ENCODE measurements at regions not wholly inside any gene's neighbourhood (a gene's known extent, or its start where the extent isn't known, plus 50 kb on each side); places are given as distances from the start of the nearest gene placed in this dataset.

DNA sequence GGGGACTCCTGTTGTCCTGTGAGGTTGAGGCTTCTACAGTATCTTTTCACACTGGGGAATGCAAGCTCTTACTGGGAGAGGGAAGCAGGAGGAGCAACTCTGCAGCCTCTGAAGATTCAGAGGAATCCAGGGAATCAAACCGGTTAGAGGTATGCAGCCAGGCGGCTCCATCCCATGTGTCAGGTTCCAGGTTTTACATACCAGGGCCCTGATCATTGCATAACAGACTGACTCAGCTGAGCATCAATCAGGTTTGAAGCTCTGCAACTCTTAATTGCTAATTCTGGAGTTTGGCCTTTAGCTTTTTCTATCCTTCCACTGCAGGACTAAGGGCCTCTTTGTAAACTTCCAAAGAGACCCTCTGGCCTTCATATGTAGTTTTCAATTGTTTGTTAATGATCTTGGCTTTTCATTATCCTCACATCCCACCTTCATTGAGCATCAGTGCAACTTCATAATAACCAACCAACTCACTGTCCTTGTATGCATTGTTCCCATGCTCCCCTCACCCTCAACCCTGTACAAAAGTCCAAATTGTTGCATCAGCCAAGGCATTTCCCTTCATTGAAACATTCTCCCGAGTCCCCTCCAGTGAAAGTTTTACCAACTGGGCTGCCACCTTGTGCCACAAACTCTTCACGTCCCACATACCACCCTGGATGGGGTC is 59.7 kb upstream of the DHX40 start:
- ATAC-seq (no peak), DNase-seq (ENCODE audit: low read depth, low spot score) (no peak), FAIRE-seq (no peak)
- no peak overlapping the region for H3K9ac ChIP-seq (ENCODE audit: control insufficient read depth, insufficient read depth, low read length)
- H3K79me2 ChIP-seq (ENCODE audit: control insufficient read depth, insufficient read depth, low read length), result no peaks in the 10 kb centered on the region
- H3K4me1 ChIP-seq (ENCODE audit: control insufficient read depth, insufficient read depth, low read length), result no peaks in the 10 kb centered on the region
- TF ChIP-seq BACH1 (IDR thresholded peaks at IDR 0.05; ENCODE audit: borderline replicate concordance) (no peak), ZNF622 (IDR thresholded peaks at IDR 0.05) (no peak), ZNF217 (IDR thresholded peaks at IDR 0.05) (no peak), CHD2 (IDR thresholded peaks at IDR 0.05; ENCODE audit: borderline replicate concordance, low read depth, low read length) (no peak), KLF5 (IDR thresholded peaks at IDR 0.05; ENCODE audit: partially characterized antibody) (no peak), GABPA (IDR thresholded peaks at IDR 0.05; ENCODE audit: low read depth) (no peak), PML (IDR thresholded peaks at IDR 0.05; ENCODE audit: low read length) (no peak), HDAC2 (IDR thresholded peaks at IDR 0.05) (no peak), ZNF274 (IDR thresholded peaks at IDR 0.05; ENCODE audit: insufficient read depth, insufficient read length) (no peak), RUNX3 (IDR thresholded peaks at IDR 0.05; ENCODE audit: low read length) (no peak), SIX5 (IDR thresholded peaks at IDR 0.05; ENCODE audit: low read depth, low read length, severe bottlenecking) (no peak), ZNF24 (IDR thresholded peaks at IDR 0.05) (no peak), CREB1 (IDR thresholded peaks at IDR 0.05; ENCODE audit: low read depth) (no peak), PAX5 (IDR thresholded peaks at IDR 0.05; ENCODE audit: borderline replicate concordance, low read depth, low read length) (no peak), PAX8 (IDR thresholded peaks at IDR 0.05) (no peak)
- 36% methylated on average over 4 of the region's 4 CpGs for WGBS (ENCODE audit: insufficient coverage, insufficient replicate concordance, low lambda C conversion rate, missing lambda C conversion rate)
- no TSS peak for BruUV-seq (replicated peaks)
- no peak overlapping the region for H2AFZ ChIP-seq (ENCODE audit: control insufficient read depth, low read depth, low read length)
- H3K9me3 ChIP-seq (replicated peaks; ENCODE audit: control insufficient read depth, insufficient read depth, low read length), result no peaks in the 10 kb centered on the region
- CTCF ChIA-PET, result no interaction called here
- no peak overlapping the region for H3K27ac ChIP-seq (ENCODE audit: control insufficient read depth, insufficient read depth)
- no peak overlapping the region for H3K4me3 ChIP-seq
- H3K4me2 ChIP-seq (ENCODE audit: control insufficient read depth, insufficient read depth), result no peak overlapping the region
- in situ Hi-C loops (cut with MboI), result no loop called here
- H4K20me1 ChIP-seq (ENCODE audit: control insufficient read depth, insufficient read depth), result no peaks in the 10 kb centered on the region
- H3K27me3 ChIP-seq (replicated peaks in 1 of 2; ENCODE audit: control insufficient read depth in 2 of 2, insufficient read depth in 2 of 2, low read length in 1 of 2), result no peaks in the 10 kb centered on the region
- intact Hi-C loops (cut with micrococcal nuclease; ENCODE audit: unreplicated experiment), result no loop called here
- SMC1A ChIA-PET (ENCODE audit: uncharacterized antibody, unreplicated experiment), result interaction anchor here (1.1 to 2.0 kb wide), 2 partner anchors 13 to 16 kb away, joined by 3 to 6 read pairs; no protein-coding TSS in a partner anchor
- RAD21 ChIA-PET (ENCODE audit: unreplicated experiment), result no interaction called here
- H3K36me3 ChIP-seq (ENCODE audit: control insufficient read depth in 2 of 2, insufficient read depth in 2 of 2, low read length in 1 of 2), result no peaks in the 10 kb centered on the region
- POLR2A ChIA-PET, result no interaction called here
